PC-9 (cell line): ENCODE measurements at regions not wholly inside any gene's neighbourhood (a gene's known extent, or its start where the extent isn't known, plus 50 kb on each side); places are given as distances from the start of the nearest gene placed in this dataset.

Source experiments
- BruUV-seq: library from RNA; stranded (reverse); fragments of 400-500 nt; replicated peaks from 2 replicates; lab custom pipeline; 2021; lab: Mats Ljungman, UMichigan
- CTCF ChIA-PET: fragments of 300-600 bp; sonication (Branson Sonifier 250); formaldehyde crosslinking; loops from one replicate; lab custom pipeline; 2022; ENCODE audit warnings: antibody characterized with exemption; lab: Charles Lee
- POLR2A ChIA-PET: fragments of 300-600 bp; sonication (Branson Sonifier 250); formaldehyde crosslinking; loops from one replicate; lab custom pipeline; 2022; ENCODE audit warnings: antibody characterized with exemption; ENCODE audit not compliant: unreplicated experiment; lab: Charles Lee
- DNase-seq, 2 experiments: peaks; one replicate each; pipeline versions ENCODE4 v3.0.0 to v3.0.0-alpha.2; 2015 to 2022; ENCODE audit warnings: mixed read lengths in 1 of 2
- H2AFZ ChIP-seq: fragments of 200-600 bp; sonication (generic); 2 replicates; pipeline ENCODE4 v1.8.1; 2017; ENCODE audit warnings: antibody characterized with exemption
- H3F3A ChIP-seq: fragments of 200-600 bp; sonication (generic); 2 replicates; pipeline ENCODE4 v1.8.1; 2017; ENCODE audit warnings: antibody characterized with exemption, mild to moderate bottlenecking, low read depth; ENCODE audit not compliant: insufficient read depth
- H3K27ac ChIP-seq: fragments of 200-600 bp; sonication (generic); 2 replicates; pipeline ENCODE4 v1.6.1; 2016; ENCODE audit warnings: mixed run types
- H3K27me3 ChIP-seq: fragments of 200-600 bp; sonication (generic); 2 replicates; pipeline ENCODE4 v1.6.1; 2016; ENCODE audit warnings: low read depth, mixed run types; ENCODE audit not compliant: insufficient read depth
- H3K36me3 ChIP-seq: fragments of 200-600 bp; sonication (generic); 2 replicates; pipeline ENCODE4 v1.6.1; 2016; ENCODE audit warnings: low read depth, mixed run types
- H3K4me1 ChIP-seq: fragments of 200-600 bp; sonication (generic); replicated peaks from 2 replicates; pipeline ENCODE4 v1.6.1; 2016; ENCODE audit warnings: mixed run types; ENCODE audit not compliant: insufficient read depth
- H3K4me2 ChIP-seq: fragments of 200-600 bp; sonication (generic); 2 replicates; pipeline ENCODE4 v1.6.1; 2017; ENCODE audit warnings: mixed run types
- H3K4me3 ChIP-seq: fragments of 200-600 bp; sonication (generic); 2 replicates; pipeline ENCODE4 v1.6.1; 2016; ENCODE audit warnings: mixed run types
- H3K79me2 ChIP-seq: fragments of 200-600 bp; sonication (generic); 2 replicates; pipeline ENCODE4 v1.6.1; 2017; ENCODE audit warnings: low read depth, mixed run types
- H3K9me2 ChIP-seq: fragments of 200-600 bp; sonication (generic); 2 replicates; pipeline ENCODE4 v1.8.1; 2017; ENCODE audit warnings: mild to moderate bottlenecking; ENCODE audit not compliant: insufficient read depth
- H3K9me3 ChIP-seq: fragments of 200-600 bp; sonication (generic); 2 replicates; pipeline ENCODE4 v1.8.1; 2016; ENCODE audit warnings: low read depth; ENCODE audit not compliant: insufficient read depth
- H4K20me1 ChIP-seq: fragments of 200-600 bp; sonication (generic); 2 replicates; pipeline ENCODE4 v1.8.1; 2017; ENCODE audit not compliant: insufficient read depth
- EZH2 ChIP-seq: fragments of 200-600 bp; sonication (generic); IDR thresholded peaks from 2 replicates; pipeline ENCODE4 v1.8.0; 2017; ENCODE audit warnings: antibody characterized with exemption, low read depth
- intact Hi-C: fragments of 100-400 bp; cut with micrococcal nuclease; formaldehyde crosslinking; loops from one replicate; pipeline ENCODE4 v1.10.0; 2022; ENCODE audit not compliant: unreplicated experiment
- TF ChIP-seq, protein P1 (sequence below): fragments of 200-600 bp; sonication (generic); conservative IDR thresholded peaks from 2 replicates; pipeline ENCODE4 v1.6.1; 2017; ENCODE audit warnings: mixed run types, antibody characterized with exemption, mild to moderate bottlenecking, moderate library complexity

DNA sequence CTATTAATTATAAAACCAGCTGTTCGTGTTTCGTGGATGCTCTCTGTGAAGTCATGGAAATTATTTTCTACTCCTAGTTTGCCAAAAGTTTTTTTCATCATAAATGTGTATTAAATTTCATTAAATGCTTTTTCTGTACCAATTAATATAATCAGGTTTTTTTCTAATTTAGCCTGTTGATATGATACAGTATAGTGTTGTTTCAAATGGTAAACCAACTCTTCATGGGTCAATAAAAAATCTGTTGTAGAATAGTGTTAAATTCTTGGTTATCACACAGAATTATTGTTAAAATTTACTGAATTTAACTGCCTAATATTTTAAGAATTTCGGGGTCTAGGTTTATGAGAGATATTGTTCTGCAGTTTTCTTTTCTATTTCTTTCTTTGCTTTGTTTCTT, 505.9 kb upstream of the MANEA start:
- intact Hi-C loops = no loop called here
- POLR2A ChIA-PET = no interaction called here

DNA sequence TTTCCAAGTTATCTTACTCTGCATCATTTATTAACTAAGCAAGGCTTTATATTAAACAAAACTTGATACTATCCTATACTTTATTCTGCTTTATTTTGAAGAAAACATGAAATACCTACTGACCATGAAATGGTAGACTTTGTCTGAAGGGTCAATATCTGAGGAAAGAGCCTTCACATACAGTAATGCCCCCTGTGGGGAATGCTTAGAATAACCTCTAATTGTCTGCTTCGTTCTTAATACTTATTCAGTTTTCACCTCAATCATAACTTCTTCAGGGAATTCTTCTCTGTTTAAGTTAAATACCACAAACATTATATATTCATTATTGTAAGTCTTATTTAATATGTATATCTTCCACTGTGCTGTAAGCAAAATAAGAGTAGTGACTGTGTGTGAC, 498.9 kb upstream of the MANEA start:
- TF ChIP-seq, protein P1, sequence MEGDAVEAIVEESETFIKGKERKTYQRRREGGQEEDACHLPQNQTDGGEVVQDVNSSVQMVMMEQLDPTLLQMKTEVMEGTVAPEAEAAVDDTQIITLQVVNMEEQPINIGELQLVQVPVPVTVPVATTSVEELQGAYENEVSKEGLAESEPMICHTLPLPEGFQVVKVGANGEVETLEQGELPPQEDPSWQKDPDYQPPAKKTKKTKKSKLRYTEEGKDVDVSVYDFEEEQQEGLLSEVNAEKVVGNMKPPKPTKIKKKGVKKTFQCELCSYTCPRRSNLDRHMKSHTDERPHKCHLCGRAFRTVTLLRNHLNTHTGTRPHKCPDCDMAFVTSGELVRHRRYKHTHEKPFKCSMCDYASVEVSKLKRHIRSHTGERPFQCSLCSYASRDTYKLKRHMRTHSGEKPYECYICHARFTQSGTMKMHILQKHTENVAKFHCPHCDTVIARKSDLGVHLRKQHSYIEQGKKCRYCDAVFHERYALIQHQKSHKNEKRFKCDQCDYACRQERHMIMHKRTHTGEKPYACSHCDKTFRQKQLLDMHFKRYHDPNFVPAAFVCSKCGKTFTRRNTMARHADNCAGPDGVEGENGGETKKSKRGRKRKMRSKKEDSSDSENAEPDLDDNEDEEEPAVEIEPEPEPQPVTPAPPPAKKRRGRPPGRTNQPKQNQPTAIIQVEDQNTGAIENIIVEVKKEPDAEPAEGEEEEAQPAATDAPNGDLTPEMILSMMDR = no peak
- no peak for TF ChIP-seq EZH2
- Histone ChIP-seq H3K27ac (no peak overlapping the region), H3K36me3 (no peaks in the 10 kb centered on the region), H3K9me2 (no peaks in the 10 kb centered on the region), H3K4me2 (no peak overlapping the region), H4K20me1 (peaks cover 4% of the 10 kb centered on the region; the same call in 1 of the 2 replicates), H3F3A (no peaks in the 10 kb centered on the region), H2AFZ (no peak overlapping the region), H3K79me2 (no peaks in the 10 kb centered on the region), H3K4me3 (no peak overlapping the region), H3K27me3 (no peaks in the 10 kb centered on the region), H3K4me1 (no peaks in the 10 kb centered on the region), H3K9me3 (no peaks in the 10 kb centered on the region)
- no peak for DNase-seq
- no TSS peak for BruUV-seq
- intact Hi-C loops = no loop called here
- ChIA-PET POLR2A (no interaction called here), CTCF (no interaction called here)

More for the DNA sequence above, 505.9 kb upstream of the MANEA start:
- Histone ChIP-seq H3K9me2 (no peaks in the 10 kb centered on the region), H3K4me3 (no peak overlapping the region), H3K79me2 (no peaks in the 10 kb centered on the region), H3K27me3 (no peaks in the 10 kb centered on the region), H3K4me2 (no peak overlapping the region), H3K27ac (no peak overlapping the region), H4K20me1 (no peaks in the 10 kb centered on the region), H3F3A (no peaks in the 10 kb centered on the region), H3K4me1 (no peaks in the 10 kb centered on the region), H3K9me3 (0 out of 2 replicates have a peak, but pooled peaks cover 3% of the 10 kb centered on the region), H2AFZ (no peak overlapping the region), H3K36me3 (no peaks in the 10 kb centered on the region)
- CTCF ChIA-PET = no interaction called here
- no peak for DNase-seq
- TF ChIP-seq EZH2 = no peak
- TF ChIP-seq, protein P1 = no peak
- BruUV-seq = no TSS peak

DNA sequence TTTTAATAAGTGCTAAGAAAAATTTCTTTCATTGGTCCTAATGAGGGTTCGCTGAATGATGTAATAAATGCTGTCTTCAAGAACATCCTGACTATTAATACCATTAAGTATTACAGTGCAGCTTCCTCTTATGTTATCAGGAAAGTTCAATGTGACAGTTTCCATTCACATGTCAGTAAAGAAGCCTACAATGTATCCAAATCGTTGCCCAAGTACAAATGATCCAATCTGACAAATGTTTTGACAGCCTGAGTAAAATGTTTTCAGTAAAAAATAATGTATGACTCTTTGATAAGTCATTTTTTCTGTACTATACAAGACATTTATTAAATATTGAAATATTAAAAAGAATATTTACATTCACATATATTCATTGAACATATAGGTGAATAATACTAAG, 496.1 kb upstream of the MANEA start:
- Histone ChIP-seq H3F3A (no peaks in the 10 kb centered on the region), H3K4me1 (no peaks in the 10 kb centered on the region), H2AFZ (no peak overlapping the region), H3K36me3 (no peaks in the 10 kb centered on the region), H3K9me3 (no peaks in the 10 kb centered on the region), H3K4me2 (no peak overlapping the region), H4K20me1 (peaks cover 4% of the 10 kb centered on the region; the same call in 1 of the 2 replicates), H3K27ac (no peak overlapping the region), H3K27me3 (no peaks in the 10 kb centered on the region), H3K9me2 (no peaks in the 10 kb centered on the region), H3K79me2 (no peaks in the 10 kb centered on the region), H3K4me3 (no peak overlapping the region)
- intact Hi-C loops = no loop called here
- TF ChIP-seq EZH2 = no peak
- TF ChIP-seq, protein P1 = no peak
- CTCF ChIA-PET = no interaction called here
- POLR2A ChIA-PET = no interaction called here
- no TSS peak for BruUV-seq
- DNase-seq = no peak
